8988T (cell line): ENCODE measurements at regions not wholly inside any gene's neighbourhood (a gene's known extent, or its start where the extent isn't known, plus 50 kb on each side); places are given as distances from the start of the nearest gene placed in this dataset.
"Not testable (repeated sequence)": the region's sequence is repeated elsewhere in the genome, so short reads cannot be mapped to it uniquely, and the experiment has no call there.

ENCODE experiments used
- DNase-seq: peaks from one replicate; pipeline ENCODE4 v3.0.0; 2011

DNA sequence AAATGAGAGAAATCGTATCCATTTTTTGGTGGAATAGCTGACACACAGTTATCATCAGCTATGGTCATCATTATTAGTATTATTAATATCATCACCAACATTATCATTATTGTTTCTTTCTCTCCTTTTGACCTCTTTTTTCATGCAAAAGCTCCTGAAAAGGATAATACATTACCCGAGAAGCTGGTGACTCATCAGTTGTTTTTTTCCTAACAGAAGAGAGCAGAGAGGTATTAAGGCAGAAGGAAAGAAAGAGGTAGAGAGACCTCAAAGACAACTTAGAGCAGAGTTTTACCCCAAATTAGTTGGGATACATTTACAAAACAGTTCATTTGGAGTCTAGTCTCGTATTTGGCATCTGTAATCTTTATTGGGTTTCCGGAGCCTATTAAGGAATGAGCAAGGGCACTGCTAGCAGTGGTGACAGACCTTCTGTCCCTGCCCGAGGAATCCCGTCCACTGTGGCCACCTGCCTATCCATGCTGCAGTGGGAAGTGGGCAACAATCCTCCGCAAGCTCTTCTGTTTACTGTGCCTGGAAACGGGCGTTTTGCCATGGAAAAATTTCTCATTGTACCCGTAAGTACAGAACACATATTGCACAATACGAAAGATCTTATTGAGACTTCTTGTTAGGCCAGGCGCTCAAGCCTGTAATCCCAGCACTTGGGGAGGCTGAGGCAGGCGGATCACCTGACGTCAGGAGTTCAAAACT, 170.0 kb upstream of the MKLN1 start:
- DNase-seq, result no peak

- DNase-seq, result not testable (repeated sequence)
These were observed 169.4 kb upstream of the MKLN1 start for GRCh38 chr7:131158244-131158636.

DNA sequence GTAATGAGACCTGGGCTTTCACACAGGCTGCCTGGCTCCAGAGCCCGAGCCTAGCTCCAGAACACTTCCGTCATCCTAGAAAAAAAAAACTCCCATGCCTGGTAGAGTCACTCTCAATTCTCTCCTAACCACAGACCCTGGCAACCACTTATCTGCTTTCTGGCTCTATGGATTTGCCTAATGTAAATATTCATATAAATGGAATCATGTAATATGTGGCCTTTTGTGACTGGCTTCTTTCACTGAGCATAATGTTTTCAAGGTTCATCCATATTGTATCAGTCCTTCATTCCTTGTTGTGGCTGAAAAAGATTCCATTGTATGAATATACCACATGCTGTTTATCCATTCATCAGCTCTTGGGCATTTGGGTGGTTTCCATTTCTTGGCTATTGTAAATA, 167.7 kb upstream of the MKLN1 start:
- DNase-seq, result no peak

DNA sequence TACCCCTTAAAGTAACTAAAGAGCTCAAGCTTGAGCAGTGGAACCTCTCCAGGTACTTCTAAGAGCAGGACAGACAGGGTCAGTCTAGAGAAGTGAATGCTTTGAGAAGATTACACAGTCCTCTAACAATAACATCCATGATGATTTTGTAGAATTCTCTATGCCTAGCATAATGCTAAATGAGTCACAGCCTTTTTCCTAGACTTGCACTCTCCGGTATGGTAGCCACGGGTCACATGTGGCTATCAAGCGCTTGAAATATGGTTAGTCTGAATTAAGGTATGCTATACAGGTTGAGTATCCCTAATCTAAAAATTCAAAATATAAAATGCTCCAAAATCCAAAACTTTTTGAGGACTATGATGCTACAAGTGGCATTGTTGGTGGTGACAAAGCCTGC, 166.6 kb upstream of the MKLN1 start:
- DNase-seq, result no peak

DNA sequence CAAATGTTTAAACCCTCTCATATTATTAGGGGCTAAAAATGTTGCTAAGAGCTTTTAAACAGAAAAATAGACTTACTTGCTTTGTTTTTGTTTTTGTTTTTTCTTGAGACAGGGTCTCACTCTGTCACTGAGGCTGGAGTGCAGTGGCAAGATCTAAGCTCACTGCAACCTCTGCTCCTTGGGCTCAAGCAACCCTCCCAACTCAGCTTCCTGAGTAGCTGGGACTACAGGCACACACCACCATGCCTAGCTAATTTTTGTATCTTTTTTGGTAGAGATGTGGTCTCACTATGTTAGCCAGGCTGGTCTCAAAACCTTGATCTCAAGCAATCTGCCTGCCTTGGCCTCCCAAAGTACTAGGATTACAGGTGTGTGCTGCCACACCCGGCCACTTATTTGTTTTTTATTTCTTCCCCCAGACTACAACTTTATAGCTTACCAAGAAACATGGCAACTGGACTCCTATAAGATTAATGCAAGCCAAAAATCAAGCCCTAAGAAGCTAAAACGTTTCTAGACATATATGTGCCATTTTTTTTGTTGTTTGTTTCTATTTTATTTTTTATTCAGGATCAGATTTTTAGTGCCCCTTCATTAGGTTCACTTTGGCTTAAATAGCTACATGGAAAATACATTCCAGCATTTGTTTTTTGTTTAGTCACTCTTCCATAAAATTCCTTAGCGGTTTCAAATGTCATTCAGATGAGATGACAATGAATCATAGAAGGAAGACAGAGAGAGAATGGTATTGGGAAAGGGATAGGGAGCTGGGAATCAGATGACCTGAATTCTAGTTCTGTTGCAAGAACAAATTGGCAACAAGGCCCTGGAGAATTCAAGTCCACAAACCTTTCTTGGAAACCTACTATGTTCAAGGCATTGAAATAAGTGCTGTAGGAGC, 163.4 kb upstream of the MKLN1 start:
- no peak for DNase-seq

DNA sequence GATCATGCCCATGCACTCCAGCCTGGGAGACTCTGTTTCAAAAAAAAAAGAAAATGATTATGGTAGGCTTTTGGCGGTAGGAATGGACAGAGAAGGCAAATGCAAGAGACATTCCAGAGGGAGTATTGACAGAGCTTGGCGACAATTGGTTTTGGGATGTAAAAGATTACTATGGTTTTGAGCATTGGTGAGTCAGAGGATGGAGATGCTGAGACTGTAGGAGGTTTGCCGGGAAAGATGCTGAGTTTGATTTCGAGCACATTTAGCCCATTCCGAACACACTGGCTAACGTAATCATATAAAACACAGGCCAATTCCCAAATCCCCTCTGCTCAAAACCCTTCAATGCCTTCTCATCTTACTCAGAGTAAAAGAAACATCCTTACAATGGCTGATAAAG, 161.6 kb upstream of the MKLN1 start:
- no peak for DNase-seq

GRCh38 chr7:131170440-131171271, 157.0 kb upstream of the MKLN1 start:
- no peak for DNase-seq

DNA sequence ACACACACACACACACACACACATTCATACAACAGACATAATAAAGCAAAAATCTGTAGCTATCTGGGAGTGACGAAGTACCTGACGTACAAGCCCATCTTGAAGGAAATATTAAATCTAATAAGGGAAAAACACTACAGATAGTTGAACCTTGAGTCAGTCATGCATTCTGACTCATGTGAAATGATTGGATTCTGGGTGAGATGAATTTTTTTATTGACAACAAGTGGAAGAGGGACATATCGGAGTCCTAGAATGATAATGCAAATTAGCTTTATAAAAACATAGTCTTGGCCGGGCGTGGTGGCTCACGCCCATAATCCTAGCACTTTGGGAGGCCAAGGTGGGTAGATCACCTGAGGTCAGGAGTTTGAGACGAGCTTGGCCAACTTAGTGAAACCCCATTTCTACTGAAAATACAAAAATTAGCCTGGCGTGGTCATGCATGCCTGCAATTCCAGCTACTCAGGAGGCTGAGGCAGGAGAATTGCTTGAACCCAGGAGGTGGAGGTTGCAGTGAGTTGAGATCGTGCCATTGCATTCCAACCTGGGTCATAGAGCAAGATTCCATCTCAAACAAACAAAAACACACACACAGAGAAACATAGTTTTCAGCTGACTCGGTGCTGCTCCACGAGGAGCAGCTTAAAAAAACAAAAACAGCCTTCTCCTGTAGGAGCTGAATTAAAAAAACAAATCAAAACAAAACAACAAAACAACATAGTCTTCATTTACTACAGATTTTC, 154.4 kb upstream of the MKLN1 start:
- peak; percentile 13 for DNase-seq

DNA sequence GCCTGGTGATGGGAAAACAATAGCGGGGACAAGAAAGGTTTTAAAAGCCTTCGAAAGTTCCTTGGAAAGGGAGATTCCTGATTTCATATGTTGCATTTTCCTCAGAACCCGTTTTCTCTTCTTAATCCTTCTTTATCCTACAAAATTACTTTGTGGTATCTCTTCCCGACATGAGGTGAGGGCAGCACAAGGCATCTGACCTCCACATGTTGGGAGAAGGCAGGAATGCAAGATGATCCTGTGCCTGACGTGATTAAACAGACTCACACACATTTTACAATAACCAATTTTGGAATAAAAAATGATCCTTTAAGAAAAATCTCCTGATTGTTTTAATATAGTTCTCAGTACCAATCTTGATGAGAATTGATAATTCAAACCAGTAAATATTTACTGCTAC, 153.3 kb upstream of the MKLN1 start:
- DNase-seq, result no peak

DNA sequence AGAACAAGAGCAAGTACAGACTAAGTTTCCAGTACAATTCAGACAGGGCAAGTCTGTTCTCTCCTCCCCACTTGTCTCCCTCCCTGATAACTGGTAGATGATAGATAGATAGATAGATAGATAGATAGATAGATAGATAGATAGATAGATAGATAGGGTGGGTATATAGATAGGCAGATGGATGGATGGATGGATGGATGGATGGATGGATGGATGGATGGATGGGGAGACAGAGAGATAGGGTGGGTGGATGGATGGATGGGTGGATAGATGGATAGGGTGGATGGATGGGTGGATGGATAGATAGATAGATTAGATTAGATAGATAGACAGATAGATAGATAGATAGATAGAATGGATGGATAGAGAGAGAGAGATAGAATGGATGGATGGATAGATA, 152.8 kb upstream of the MKLN1 start:
- DNase-seq, result no peak

DNA sequence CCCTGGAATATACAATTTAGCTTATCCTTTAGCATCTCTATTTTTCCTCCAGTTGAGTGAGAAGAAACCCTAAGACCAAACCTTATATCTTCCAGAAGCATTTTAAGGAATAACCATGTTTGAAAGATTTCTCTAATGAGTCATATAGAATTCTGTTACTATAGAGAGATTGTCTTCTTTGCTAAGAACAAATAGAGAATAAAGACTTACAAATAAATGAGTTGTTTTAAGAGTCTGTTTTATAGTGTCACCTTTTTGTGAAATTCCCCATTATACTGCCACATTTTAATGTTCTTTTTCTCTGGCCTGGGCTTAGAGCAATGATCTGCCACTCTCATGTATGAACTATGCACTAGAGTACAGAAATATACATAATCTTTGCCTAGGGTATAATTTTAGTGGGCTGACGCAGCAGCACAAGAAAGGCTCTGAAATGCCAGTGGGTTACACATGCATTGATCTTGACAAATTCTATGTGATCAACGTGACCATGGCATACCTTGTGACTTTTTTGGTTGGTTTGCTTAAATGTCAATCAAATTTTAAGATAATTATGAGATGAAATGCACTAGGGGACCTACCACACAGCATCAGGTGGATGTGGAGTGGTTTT, 145.1 kb upstream of the MKLN1 start:
- no peak for DNase-seq

DNA sequence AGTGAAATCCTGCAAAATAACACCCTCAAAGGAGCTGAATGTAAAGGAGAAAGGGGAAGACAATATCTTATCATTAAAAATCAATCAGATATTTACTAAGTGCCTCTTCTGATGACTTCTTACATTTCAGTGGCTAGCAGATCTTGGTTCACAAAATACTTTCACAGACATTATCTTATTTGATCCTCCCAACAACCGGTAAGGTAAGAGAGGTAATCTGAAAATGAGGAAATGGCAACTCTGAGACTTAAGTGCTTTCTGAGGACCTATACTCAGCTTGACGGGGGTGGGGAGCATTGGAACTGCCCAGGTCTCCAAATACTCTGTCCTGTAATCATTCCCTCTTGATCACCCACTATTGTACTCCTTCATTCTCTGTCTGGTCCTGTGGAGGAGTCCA, 144.6 kb upstream of the MKLN1 start:
- DNase-seq, result no peak

DNA sequence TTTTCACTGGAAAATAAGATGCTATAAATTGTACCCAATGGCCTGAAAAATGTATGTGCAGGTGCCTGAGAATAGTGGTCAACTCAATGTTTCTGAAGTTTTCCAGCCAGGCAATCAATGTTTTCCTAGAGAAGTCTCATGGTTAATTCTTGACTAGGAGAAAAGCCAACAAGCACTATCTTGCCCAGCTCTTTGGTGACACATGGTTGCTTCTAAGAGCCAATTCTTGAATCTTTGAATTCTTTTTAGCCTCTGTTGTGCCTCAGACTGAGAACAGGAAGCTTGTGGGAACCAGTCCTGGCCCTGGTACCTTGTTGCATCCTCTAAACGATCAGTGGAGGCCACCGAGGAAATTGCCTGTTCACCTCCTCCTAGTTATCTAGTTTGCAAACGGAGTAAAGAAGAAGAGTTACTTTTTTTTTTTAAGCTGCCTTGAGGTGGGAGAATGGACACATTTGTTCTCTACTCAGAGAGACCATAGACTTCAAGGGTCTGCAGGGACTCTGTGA, 144.0 kb upstream of the MKLN1 start:
- no peak for DNase-seq

- DNase-seq, result no peak
These were observed 140.9 kb upstream of the MKLN1 start for GRCh38 chr7:131186816-131187215.

DNA sequence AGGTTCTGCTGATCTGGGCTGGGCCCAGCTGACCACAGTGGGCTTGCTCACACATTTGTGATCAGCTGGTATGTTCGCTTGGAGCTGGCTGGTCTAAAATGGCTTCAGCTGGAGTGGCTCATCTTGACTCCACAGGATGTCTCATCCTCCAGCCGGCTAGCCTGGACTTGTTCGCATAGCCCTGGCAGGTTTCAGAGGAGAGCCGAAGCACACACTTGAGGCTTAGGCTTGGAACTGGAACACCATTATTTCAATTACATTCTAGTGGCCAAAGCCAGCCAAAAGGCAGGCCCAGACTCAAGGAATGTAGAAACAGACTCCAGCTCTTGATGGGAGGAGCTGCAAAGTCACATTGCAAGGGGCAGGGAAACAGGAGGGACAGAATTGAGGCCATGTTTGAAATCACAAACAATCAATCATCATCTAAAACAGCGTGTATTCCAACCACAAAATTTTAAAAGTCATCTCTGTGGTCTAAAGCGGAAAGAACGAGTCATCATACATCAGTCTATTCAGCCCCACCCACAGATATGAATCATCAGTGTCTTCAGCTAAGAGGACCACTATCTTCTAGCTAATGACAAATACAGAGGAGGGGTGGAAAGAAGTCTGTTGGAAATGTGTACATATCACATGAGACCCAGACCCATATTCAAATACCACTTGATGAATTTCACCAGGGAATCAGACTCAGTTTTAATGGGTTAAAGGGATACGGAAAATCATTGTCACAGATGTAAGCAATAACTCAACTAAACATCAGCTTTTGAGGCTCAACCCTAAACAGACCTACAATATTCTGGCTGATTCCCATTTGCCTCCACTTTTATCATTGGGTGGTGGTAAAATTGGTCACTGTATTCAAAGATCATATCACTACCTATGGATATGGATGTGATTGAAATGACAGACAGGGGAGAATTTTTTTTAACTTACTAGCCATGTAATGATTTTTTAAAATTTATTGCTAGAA, 139.0 kb upstream of the MKLN1 start:
- DNase-seq, result no peak

- DNase-seq, result no peak
These were observed 138.2 kb upstream of the MKLN1 start for GRCh38 chr7:131189488-131189887.

- no peak for DNase-seq
These were observed 137.5 kb upstream of the MKLN1 start for GRCh38 chr7:131190146-131190545.

DNA sequence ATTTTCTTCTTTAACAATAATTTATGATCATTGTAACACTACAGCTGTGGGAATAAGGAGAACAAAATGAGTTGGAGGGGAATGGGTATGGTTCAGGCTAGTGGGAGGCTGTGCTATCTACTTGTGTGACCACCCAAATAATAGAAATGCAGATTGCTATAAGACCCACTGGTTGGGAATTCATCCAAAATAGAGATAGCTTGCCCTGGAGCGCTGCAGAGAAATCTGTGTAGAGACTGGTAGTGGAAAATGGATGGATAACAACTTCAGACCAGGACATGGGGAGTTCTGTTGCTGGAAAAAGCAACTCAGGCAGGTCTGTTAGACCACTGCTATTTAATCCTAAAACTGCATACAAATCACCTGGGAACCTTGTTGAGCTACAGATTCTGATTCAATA, 137.1 kb upstream of the MKLN1 start:
- no peak for DNase-seq

GRCh38 chr7:131194070-131194865, 133.4 kb upstream of the MKLN1 start:
- DNase-seq, result no peak

DNA sequence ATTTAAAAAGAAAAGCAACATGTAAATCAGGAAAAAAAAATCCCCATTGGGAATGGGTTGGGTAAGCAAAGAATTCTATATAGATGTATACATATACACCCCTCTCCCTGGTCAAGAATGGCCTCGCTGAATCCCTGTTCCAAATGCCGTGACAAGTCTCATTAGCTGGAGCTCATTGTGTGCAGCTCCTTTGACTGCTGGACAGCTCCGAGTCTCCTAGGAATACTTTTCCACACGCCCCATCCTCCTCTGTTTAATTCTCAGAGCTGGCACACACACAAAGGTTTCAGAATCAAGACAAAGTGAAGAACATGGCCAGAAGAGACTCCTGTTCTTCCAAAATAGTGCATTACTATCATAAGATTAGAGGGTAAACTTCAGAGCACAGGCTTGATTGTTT, 130.9 kb upstream of the MKLN1 start:
- DNase-seq, result no peak
